ENCODE measurements at regions not wholly inside any gene's neighbourhood (a gene's known extent, or its start where the extent isn't known, plus 50 kb on each side); places are given as distances from the start of the nearest gene placed in this dataset.

- TF ChIP-seq ZNF219 (CRISPR knock-in tag; IDR thresholded peaks at IDR 0.05; ENCODE audit: borderline replicate concordance) (no peak), CTCF (IDR thresholded peaks at IDR 0.05) (peak; percentile 30; the same call in 1 of the 2 replicates)
Observed at GRCh38 chrX:57752866-57753265, 72.8 kb upstream of the NLRP2B start (continued).

- CTCF ChIA-PET, result interaction anchor here (1.3 kb wide), 1 partner anchor 12 kb away, joined by 3 read pairs; no protein-coding TSS in a partner anchor
- no peaks in the 10 kb centered on the region for H3K9me3 Mint-ChIP-seq
- H3K4me1 Mint-ChIP-seq, result no peaks in the 10 kb centered on the region
- TF ChIP-seq OVOL2 (CRISPR knock-in tag; IDR thresholded peaks at IDR 0.05; ENCODE audit: borderline replicate concordance), result no peak
- TF ChIP-seq GABPB1 (CRISPR knock-in tag; IDR thresholded peaks at IDR 0.05), result no peak
- no peak for TF ChIP-seq CTCF (IDR thresholded peaks at IDR 0.05)
- TF ChIP-seq E2F4 (CRISPR knock-in tag; IDR thresholded peaks at IDR 0.05; ENCODE audit: borderline replicate concordance, low read depth), result no peak
- no peak for TF ChIP-seq GTF2I (CRISPR knock-in tag; conservative IDR thresholded peaks at IDR 0.05)
- no peak for TF ChIP-seq ZBTB21 (CRISPR knock-in tag; IDR thresholded peaks at IDR 0.05; ENCODE audit: borderline replicate concordance)
- TF ChIP-seq NFYB (CRISPR knock-in tag; conservative IDR thresholded peaks at IDR 0.05; ENCODE audit: low read depth), result no peak
- no peak for TF ChIP-seq NR1H2 (CRISPR knock-in tag; IDR thresholded peaks at IDR 0.05)
- TF ChIP-seq, protein P1, sequence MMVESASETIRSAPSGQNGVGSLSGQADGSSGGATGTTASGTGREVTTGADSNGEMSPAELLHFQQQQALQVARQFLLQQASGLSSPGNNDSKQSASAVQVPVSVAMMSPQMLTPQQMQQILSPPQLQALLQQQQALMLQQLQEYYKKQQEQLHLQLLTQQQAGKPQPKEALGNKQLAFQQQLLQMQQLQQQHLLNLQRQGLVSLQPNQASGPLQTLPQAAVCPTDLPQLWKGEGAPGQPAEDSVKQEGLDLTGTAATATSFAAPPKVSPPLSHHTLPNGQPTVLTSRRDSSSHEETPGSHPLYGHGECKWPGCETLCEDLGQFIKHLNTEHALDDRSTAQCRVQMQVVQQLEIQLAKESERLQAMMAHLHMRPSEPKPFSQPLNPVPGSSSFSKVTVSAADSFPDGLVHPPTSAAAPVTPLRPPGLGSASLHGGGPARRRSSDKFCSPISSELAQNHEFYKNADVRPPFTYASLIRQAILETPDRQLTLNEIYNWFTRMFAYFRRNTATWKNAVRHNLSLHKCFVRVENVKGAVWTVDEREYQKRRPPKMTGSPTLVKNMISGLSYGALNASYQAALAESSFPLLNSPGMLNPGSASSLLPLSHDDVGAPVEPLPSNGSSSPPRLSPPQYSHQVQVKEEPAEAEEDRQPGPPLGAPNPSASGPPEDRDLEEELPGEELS (CRISPR knock-in tag; IDR thresholded peaks at IDR 0.05), result no peak
- TF ChIP-seq FOXP1 (CRISPR knock-in tag; IDR thresholded peaks at IDR 0.05; ENCODE audit: borderline replicate concordance), result no peak
- no peak for TF ChIP-seq JUN (CRISPR knock-in tag; IDR thresholded peaks at IDR 0.05)
- TF ChIP-seq IRF2 (CRISPR knock-in tag; IDR thresholded peaks at IDR 0.05; ENCODE audit: borderline replicate concordance, low read depth), result no peak
- TF ChIP-seq TCF7 (CRISPR knock-in tag; IDR thresholded peaks at IDR 0.05; ENCODE audit: low read depth), result no peak
- TF ChIP-seq, protein P2, sequence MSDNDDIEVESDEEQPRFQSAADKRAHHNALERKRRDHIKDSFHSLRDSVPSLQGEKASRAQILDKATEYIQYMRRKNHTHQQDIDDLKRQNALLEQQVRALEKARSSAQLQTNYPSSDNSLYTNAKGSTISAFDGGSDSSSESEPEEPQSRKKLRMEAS (CRISPR knock-in tag; IDR thresholded peaks at IDR 0.05), result no peak
- TF ChIP-seq, protein P3, sequence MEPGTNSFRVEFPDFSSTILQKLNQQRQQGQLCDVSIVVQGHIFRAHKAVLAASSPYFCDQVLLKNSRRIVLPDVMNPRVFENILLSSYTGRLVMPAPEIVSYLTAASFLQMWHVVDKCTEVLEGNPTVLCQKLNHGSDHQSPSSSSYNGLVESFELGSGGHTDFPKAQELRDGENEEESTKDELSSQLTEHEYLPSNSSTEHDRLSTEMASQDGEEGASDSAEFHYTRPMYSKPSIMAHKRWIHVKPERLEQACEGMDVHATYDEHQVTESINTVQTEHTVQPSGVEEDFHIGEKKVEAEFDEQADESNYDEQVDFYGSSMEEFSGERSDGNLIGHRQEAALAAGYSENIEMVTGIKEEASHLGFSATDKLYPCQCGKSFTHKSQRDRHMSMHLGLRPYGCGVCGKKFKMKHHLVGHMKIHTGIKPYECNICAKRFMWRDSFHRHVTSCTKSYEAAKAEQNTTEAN (CRISPR knock-in tag; IDR thresholded peaks at IDR 0.05), result no peak
- no peak for TF ChIP-seq MXD4 (CRISPR knock-in tag; IDR thresholded peaks at IDR 0.05; ENCODE audit: borderline replicate concordance)
- ATAC-seq (no peak), DNase-seq (ENCODE audit: low spot score) (no peak)
- H3K27ac Mint-ChIP-seq, result no peak overlapping the region
- no peaks in the 10 kb centered on the region for H3K36me3 Mint-ChIP-seq
- H3K27me3 Mint-ChIP-seq (ENCODE audit: low read depth), result no peaks in the 10 kb centered on the region; the same call in 1 of the 2 replicates
- POLR2A ChIA-PET, result no interaction called here
- H3K4me3 Mint-ChIP-seq, result no peak overlapping the region
Observed at GRCh38 chrX:57741107-57741506, 61.0 kb upstream of the NLRP2B start.
